ENCODE measurements at regions not wholly inside any gene's neighbourhood (a gene's known extent, or its start where the extent isn't known, plus 50 kb on each side); places are given as distances from the start of the nearest gene placed in this dataset.
A peak's percentile ranks its signal among the peaks of the same experiment; 100 is the strongest.

DNA sequence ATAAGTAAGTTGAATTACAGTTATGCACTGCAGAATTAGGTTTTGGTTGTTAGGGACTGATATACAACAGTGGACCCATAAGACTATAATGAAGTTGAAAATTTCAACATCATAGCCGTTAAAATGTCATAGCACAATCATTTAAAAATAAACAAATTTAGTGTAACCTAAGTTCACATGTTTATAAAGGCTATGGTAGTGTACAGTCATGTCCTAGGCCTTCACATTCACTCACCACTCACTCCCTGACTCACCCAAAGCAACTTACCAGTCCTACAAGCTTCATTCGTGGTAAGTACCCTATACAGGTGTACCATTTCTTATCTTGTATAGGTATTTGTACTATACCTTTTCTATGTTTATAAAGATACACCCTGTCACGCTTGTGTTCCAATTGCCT lies 113.7 kb downstream of the RAB11FIP2 start:
- no peak overlapping the region for H3K27ac ChIP-seq (ENCODE audit: insufficient read depth, low read length)
- H3K36me3 ChIP-seq (ENCODE audit: control insufficient read depth, insufficient read depth, low read length) = no peaks in the 10 kb centered on the region
- no peaks in the 10 kb centered on the region for H4K20me1 ChIP-seq (ENCODE audit: control insufficient read depth, extremely low read depth, insufficient read depth, low read length)
- no peaks in the 10 kb centered on the region for H3K27me3 ChIP-seq (ENCODE audit: control insufficient read depth, insufficient read depth, low read length)
- no peak overlapping the region for H2AFZ ChIP-seq (ENCODE audit: low read length)
- no peak overlapping the region for H3K4me3 ChIP-seq (replicated peaks in 1 of 4; ENCODE audit: control extremely low read depth in 1 of 4, insufficient read depth in 1 of 4, low read depth in 3 of 4, low read length in 4 of 4)
- DNase-seq (ENCODE audit: low read depth in 2 of 2) = peak in 1 of 2 donors; percentile 20
- TF ChIP-seq CTCF (conservative IDR thresholded peaks at IDR 0.05 in 1 of 2, IDR thresholded peaks at IDR 0.05 in 1 of 2; ENCODE audit: low read depth in 1 of 2, low read length in 2 of 2) (no peak), EZH2 (IDR thresholded peaks at IDR 0.05; ENCODE audit: low read length, missing control alignments) (no peak)
- H3K9me3 ChIP-seq (ENCODE audit: control insufficient read depth, insufficient read depth, low read depth, low read length) = no peaks in the 10 kb centered on the region
- H3K4me1 ChIP-seq (ENCODE audit: control insufficient read depth, extremely low read depth, insufficient read depth, low read length) = no peaks in the 10 kb centered on the region
- H3K4me2 ChIP-seq (ENCODE audit: extremely low read depth, insufficient read depth, low read length) = no peak overlapping the region
- no peaks in the 10 kb centered on the region for H3K79me2 ChIP-seq (ENCODE audit: control insufficient read depth, insufficient read depth, low read length)
- H3K9ac ChIP-seq (ENCODE audit: insufficient read depth, low read length) = no peak overlapping the region

GRCh38 chr10:117934477-117934876 lies 112.3 kb downstream of the RAB11FIP2 start:
- Histone ChIP-seq H3K27me3 (ENCODE audit: control insufficient read depth, insufficient read depth, low read length) (no peaks in the 10 kb centered on the region), H4K20me1 (ENCODE audit: control insufficient read depth, extremely low read depth, insufficient read depth, low read length) (no peaks in the 10 kb centered on the region), H3K79me2 (ENCODE audit: control insufficient read depth, insufficient read depth, low read length) (no peaks in the 10 kb centered on the region), H3K4me1 (ENCODE audit: control insufficient read depth, extremely low read depth, insufficient read depth, low read length) (no peaks in the 10 kb centered on the region), H3K9ac (ENCODE audit: insufficient read depth, low read length) (no peak overlapping the region), H3K4me3 (replicated peaks in 1 of 4; ENCODE audit: control extremely low read depth in 1 of 4, insufficient read depth in 1 of 4, low read depth in 3 of 4, low read length in 4 of 4) (no peak overlapping the region), H3K9me3 (ENCODE audit: control insufficient read depth, insufficient read depth, low read depth, low read length) (no peaks in the 10 kb centered on the region), H3K36me3 (ENCODE audit: control insufficient read depth, insufficient read depth, low read length) (no peaks in the 10 kb centered on the region), H2AFZ (ENCODE audit: low read length) (no peak overlapping the region), H3K27ac (ENCODE audit: insufficient read depth, low read length) (no peak overlapping the region), H3K4me2 (ENCODE audit: extremely low read depth, insufficient read depth, low read length) (no peak overlapping the region)
- DNase-seq (ENCODE audit: low read depth in 2 of 2) = no peak
- no peak for TF ChIP-seq CTCF (conservative IDR thresholded peaks at IDR 0.05 in 1 of 2, IDR thresholded peaks at IDR 0.05 in 1 of 2; ENCODE audit: low read depth in 1 of 2, low read length in 2 of 2)
- no peak for TF ChIP-seq EZH2 (IDR thresholded peaks at IDR 0.05; ENCODE audit: low read length, missing control alignments)

DNA sequence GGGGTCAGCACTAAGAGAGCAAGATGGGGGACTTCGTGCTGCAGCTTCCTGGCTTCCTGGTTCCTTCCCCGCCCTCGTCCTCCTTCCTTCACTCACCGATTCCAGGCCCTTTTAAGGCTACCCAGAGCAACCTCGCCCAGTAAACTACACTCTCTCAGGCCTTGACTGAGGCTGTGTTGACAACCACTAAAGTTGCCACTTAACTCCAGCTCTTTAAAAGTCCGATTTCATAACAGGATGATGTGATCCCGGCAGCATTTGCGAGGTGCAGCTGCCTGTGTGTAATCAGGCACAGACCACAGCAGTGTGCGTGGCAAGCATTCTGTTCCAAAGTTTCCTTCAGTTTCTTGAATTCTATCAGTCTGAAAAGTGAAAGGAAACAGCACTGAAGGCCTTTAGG lies 110.6 kb downstream of the RAB11FIP2 start:
- Histone ChIP-seq H3K9ac (ENCODE audit: insufficient read depth, low read length) (no peak overlapping the region), H3K4me2 (ENCODE audit: extremely low read depth, insufficient read depth, low read length) (no peak overlapping the region), H3K27ac (ENCODE audit: insufficient read depth, low read length) (no peak overlapping the region)

More for the DNA sequence above, 110.6 kb downstream of the RAB11FIP2 start:
- Histone ChIP-seq H3K27me3 (ENCODE audit: control insufficient read depth, insufficient read depth, low read length) (no peaks in the 10 kb centered on the region), H3K36me3 (ENCODE audit: control insufficient read depth, insufficient read depth, low read length) (no peaks in the 10 kb centered on the region), H3K9me3 (ENCODE audit: control insufficient read depth, insufficient read depth, low read depth, low read length) (no peaks in the 10 kb centered on the region), H3K4me3 (replicated peaks in 1 of 4; ENCODE audit: control extremely low read depth in 1 of 4, insufficient read depth in 1 of 4, low read depth in 3 of 4, low read length in 4 of 4) (no peak overlapping the region), H3K79me2 (ENCODE audit: control insufficient read depth, insufficient read depth, low read length) (no peaks in the 10 kb centered on the region), H4K20me1 (ENCODE audit: control insufficient read depth, extremely low read depth, insufficient read depth, low read length) (no peaks in the 10 kb centered on the region), H3K4me1 (ENCODE audit: control insufficient read depth, extremely low read depth, insufficient read depth, low read length) (no peaks in the 10 kb centered on the region), H2AFZ (ENCODE audit: low read length) (no peak overlapping the region)
- peak in 1 of 2 donors; percentile 15 for DNase-seq (ENCODE audit: low read depth in 2 of 2)
- no peak for TF ChIP-seq CTCF (conservative IDR thresholded peaks at IDR 0.05 in 1 of 2, IDR thresholded peaks at IDR 0.05 in 1 of 2; ENCODE audit: low read depth in 1 of 2, low read length in 2 of 2)
- no peak for TF ChIP-seq EZH2 (IDR thresholded peaks at IDR 0.05; ENCODE audit: low read length, missing control alignments)
